KMS-11 (cell line): ENCODE measurements at regions not wholly inside any gene's neighbourhood (a gene's known extent, or its start where the extent isn't known, plus 50 kb on each side); places are given as distances from the start of the nearest gene placed in this dataset.

Source experiments
- H2AFZ ChIP-seq: fragments of 200-600 bp; sonication (generic); 2 replicates; pipeline ENCODE4 v1.6.1; 2016; ENCODE audit warnings: antibody characterized with exemption, mixed run types, low read depth
- H3K27ac ChIP-seq: fragments of 200-600 bp; sonication (generic); 2 replicates; pipeline ENCODE4 v1.6.1; 2016; ENCODE audit warnings: mild to moderate bottlenecking, mixed run types
- H3K27me3 ChIP-seq: fragments of 200-600 bp; sonication (generic); 2 replicates; pipeline ENCODE4 v1.6.1; 2017; ENCODE audit warnings: mild to moderate bottlenecking, low read depth, mixed run types, moderate library complexity; ENCODE audit not compliant: insufficient read depth
- H3K36me3 ChIP-seq: fragments of 200-600 bp; sonication (generic); 2 replicates; pipeline ENCODE4 v1.6.1; 2017; ENCODE audit warnings: mild to moderate bottlenecking, mixed run types; ENCODE audit not compliant: insufficient read depth
- H3K4me1 ChIP-seq: fragments of 200-600 bp; sonication (generic); 2 replicates; pipeline ENCODE4 v1.6.1; 2016; ENCODE audit warnings: mild to moderate bottlenecking, low read depth, mixed run types; ENCODE audit not compliant: poor library complexity, severe bottlenecking
- H3K4me2 ChIP-seq: fragments of 200-600 bp; sonication (generic); 2 replicates; pipeline ENCODE4 v1.7.0; 2016; ENCODE audit warnings: mild to moderate bottlenecking, mixed run types
- H3K4me3 ChIP-seq: fragments of 200-600 bp; sonication (generic); IDR thresholded peaks from 2 replicates; pipeline ENCODE4 v1.6.1; 2017; ENCODE audit warnings: low read depth, low read length, mixed read lengths; ENCODE audit not compliant: insufficient read depth
- H3K79me2 ChIP-seq: fragments of 200-600 bp; sonication (generic); 2 replicates; pipeline ENCODE4 v1.6.1; 2016; ENCODE audit warnings: low read depth, mixed run types; ENCODE audit not compliant: insufficient read depth
- H3K9ac ChIP-seq: fragments of 200-600 bp; sonication (generic); 2 replicates; pipeline ENCODE4 v1.6.1; 2016; ENCODE audit warnings: mild to moderate bottlenecking, mixed run types
- H4K20me1 ChIP-seq: fragments of 200-600 bp; sonication (generic); 2 replicates; pipeline ENCODE4 v1.6.1; 2016; ENCODE audit warnings: mild to moderate bottlenecking, mixed run types; ENCODE audit not compliant: insufficient read depth
- TF ChIP-seq, protein P1 (sequence below): fragments of 200-600 bp; sonication (generic); conservative IDR thresholded peaks from 2 replicates; pipeline ENCODE4 v1.6.1; 2017; ENCODE audit warnings: low read depth, mild to moderate bottlenecking, antibody characterized with exemption, low read length, moderate library complexity, mixed read lengths

DNA sequence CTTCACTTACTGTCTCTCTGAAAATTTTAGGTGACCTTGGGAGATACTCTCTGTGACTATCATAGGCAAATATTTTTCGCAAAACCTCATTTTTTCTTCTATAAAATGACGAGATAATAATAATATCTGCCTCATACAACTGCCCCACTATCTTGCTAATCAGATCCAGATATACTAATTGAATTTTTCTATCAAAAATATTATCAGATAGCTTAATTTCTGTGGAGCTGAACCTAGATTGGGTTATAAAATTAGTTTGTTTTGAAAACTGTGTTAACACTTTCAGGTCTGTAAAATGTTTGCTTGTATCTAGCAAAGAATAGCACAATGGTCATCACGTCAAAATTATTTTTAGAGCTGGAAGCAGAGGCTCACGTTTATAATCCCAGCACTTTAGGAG lies 486.7 kb upstream of the LRRN3 start:
- no peak overlapping the region for H3K27ac ChIP-seq

GRCh38 chr7:110604885-110605284 lies 486.0 kb upstream of the LRRN3 start:
- Histone ChIP-seq H4K20me1 (no peaks in the 10 kb centered on the region), H3K4me3 (no peak overlapping the region), H3K27ac (no peak overlapping the region), H3K79me2 (no peaks in the 10 kb centered on the region), H3K27me3 (no peaks in the 10 kb centered on the region), H3K4me1 (no peaks in the 10 kb centered on the region), H3K4me2 (no peak overlapping the region), H3K9ac (no peak overlapping the region), H3K36me3 (no peaks in the 10 kb centered on the region), H2AFZ (no peak overlapping the region)
- TF ChIP-seq, protein P1, sequence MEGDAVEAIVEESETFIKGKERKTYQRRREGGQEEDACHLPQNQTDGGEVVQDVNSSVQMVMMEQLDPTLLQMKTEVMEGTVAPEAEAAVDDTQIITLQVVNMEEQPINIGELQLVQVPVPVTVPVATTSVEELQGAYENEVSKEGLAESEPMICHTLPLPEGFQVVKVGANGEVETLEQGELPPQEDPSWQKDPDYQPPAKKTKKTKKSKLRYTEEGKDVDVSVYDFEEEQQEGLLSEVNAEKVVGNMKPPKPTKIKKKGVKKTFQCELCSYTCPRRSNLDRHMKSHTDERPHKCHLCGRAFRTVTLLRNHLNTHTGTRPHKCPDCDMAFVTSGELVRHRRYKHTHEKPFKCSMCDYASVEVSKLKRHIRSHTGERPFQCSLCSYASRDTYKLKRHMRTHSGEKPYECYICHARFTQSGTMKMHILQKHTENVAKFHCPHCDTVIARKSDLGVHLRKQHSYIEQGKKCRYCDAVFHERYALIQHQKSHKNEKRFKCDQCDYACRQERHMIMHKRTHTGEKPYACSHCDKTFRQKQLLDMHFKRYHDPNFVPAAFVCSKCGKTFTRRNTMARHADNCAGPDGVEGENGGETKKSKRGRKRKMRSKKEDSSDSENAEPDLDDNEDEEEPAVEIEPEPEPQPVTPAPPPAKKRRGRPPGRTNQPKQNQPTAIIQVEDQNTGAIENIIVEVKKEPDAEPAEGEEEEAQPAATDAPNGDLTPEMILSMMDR, result no peak

More for the DNA sequence above, 486.7 kb upstream of the LRRN3 start:
- no peak overlapping the region for H3K9ac ChIP-seq
- H3K36me3 ChIP-seq, result no peaks in the 10 kb centered on the region
- H3K4me2 ChIP-seq, result no peak overlapping the region
- H3K27me3 ChIP-seq, result no peaks in the 10 kb centered on the region
- H3K79me2 ChIP-seq, result no peaks in the 10 kb centered on the region
- H4K20me1 ChIP-seq, result no peaks in the 10 kb centered on the region
- H3K4me1 ChIP-seq, result no peaks in the 10 kb centered on the region
- no peak overlapping the region for H2AFZ ChIP-seq
- no peak overlapping the region for H3K4me3 ChIP-seq
- TF ChIP-seq, protein P1, result no peak

GRCh38 chr7:110607050-110607857 lies 483.7 kb upstream of the LRRN3 start:
- Histone ChIP-seq H2AFZ (no peak overlapping the region), H4K20me1 (no peaks in the 10 kb centered on the region), H3K79me2 (no peaks in the 10 kb centered on the region), H3K4me3 (no peak overlapping the region), H3K27ac (no peak overlapping the region), H3K36me3 (no peaks in the 10 kb centered on the region), H3K9ac (no peak overlapping the region), H3K4me1 (no peaks in the 10 kb centered on the region), H3K4me2 (no peak overlapping the region), H3K27me3 (no peaks in the 10 kb centered on the region)
- TF ChIP-seq, protein P1, result no peak

- H3K79me2 ChIP-seq, result no peaks in the 10 kb centered on the region
- TF ChIP-seq, protein P1, result no peak
- H2AFZ ChIP-seq, result no peak overlapping the region
- no peak overlapping the region for H3K4me2 ChIP-seq
- H3K36me3 ChIP-seq, result no peaks in the 10 kb centered on the region
- H3K27ac ChIP-seq, result no peak overlapping the region
- H4K20me1 ChIP-seq, result no peaks in the 10 kb centered on the region
- no peaks in the 10 kb centered on the region for H3K27me3 ChIP-seq
- no peak overlapping the region for H3K4me3 ChIP-seq
- H3K9ac ChIP-seq, result no peak overlapping the region
- no peaks in the 10 kb centered on the region for H3K4me1 ChIP-seq
Observed at GRCh38 chr7:110609336-110609735, 481.6 kb upstream of the LRRN3 start.
